CD14-positive monocyte (primary cell): ENCODE measurements at regions not wholly inside any gene's neighbourhood (a gene's known extent, or its start where the extent isn't known, plus 50 kb on each side); places are given as distances from the start of the nearest gene placed in this dataset.

Experiments
- DNase-seq, 3 donors: peaks; one replicate each; pipeline ENCODE4 v3.0.0-alpha.2; 2011 to 2022
- H2AFZ ChIP-seq: 2 replicates; pipeline ENCODE4 v1.6.0; 2012; ENCODE audit warnings: mild to moderate bottlenecking, low read depth, low read length, inconsistent platforms; ENCODE audit not compliant: insufficient read depth, poor library complexity, severe bottlenecking
- H3K27ac ChIP-seq, 2 donors: 1 replicate in 1 of 2; 2 replicates in 1 of 2; pipeline ENCODE4 v1.5.1; 2012 to 2013; ENCODE audit warnings: low read length in 2 of 2, control low read depth in 1 of 2, inconsistent platforms in 1 of 2, low read depth in 1 of 2, mild to moderate bottlenecking in 1 of 2
- H3K27me3 ChIP-seq, 2 donors: one replicate each; pipeline versions ENCODE4 v1.6.0 to v1.6.1; 2011 to 2013; ENCODE audit warnings: low read length in 2 of 2; ENCODE audit not compliant: control insufficient read depth in 2 of 2, insufficient read depth in 2 of 2
- H3K36me3 ChIP-seq, 2 donors: replicated peaks in 1 of 2; 1 replicate in 1 of 2; 2 replicates in 1 of 2; pipeline versions ENCODE4 v1.5.1 to v1.6.1; 2012 to 2013; ENCODE audit warnings: low read length in 2 of 2, control low read depth in 1 of 2, inconsistent platforms in 1 of 2, mild to moderate bottlenecking in 1 of 2; ENCODE audit not compliant: insufficient read depth in 2 of 2, control insufficient read depth in 1 of 2
- H3K4me1 ChIP-seq, 2 donors: 1 replicate in 1 of 2; 2 replicates in 1 of 2; pipeline versions ENCODE4 v1.5.1 to v1.6.1; 2012 to 2013; ENCODE audit warnings: low read length in 2 of 2, control low read depth in 1 of 2, inconsistent platforms in 1 of 2, mild to moderate bottlenecking in 1 of 2, moderate library complexity in 1 of 2; ENCODE audit not compliant: insufficient read depth in 2 of 2, control insufficient read depth in 1 of 2
- H3K4me2 ChIP-seq: replicated peaks from 2 replicates; pipeline ENCODE3; 2012; ENCODE audit warnings: low read length, moderate library complexity, mild to moderate bottlenecking; ENCODE audit not compliant: poor library complexity, severe bottlenecking; ENCODE audit errors: extremely low read depth
- H3K4me3 ChIP-seq, 3 experiments: fragments of 200-600 bp in 1 of 3; sonication (generic) in 1 of 3; replicated peaks in 1 of 3; 1 replicate in 2 of 3; 2 replicates in 1 of 3; pipeline ENCODE4 v1.5.1; 2011 to 2013; ENCODE audit warnings: low read length in 3 of 3, mild to moderate bottlenecking in 3 of 3, control low read depth in 2 of 3, low read depth in 2 of 3, inconsistent platforms in 1 of 3, moderate library complexity in 1 of 3
- H3K79me2 ChIP-seq: 2 replicates; pipeline ENCODE4 v1.6.0; 2012; ENCODE audit warnings: mild to moderate bottlenecking, control low read depth, inconsistent platforms, low read length, moderate library complexity; ENCODE audit not compliant: insufficient read depth
- H3K9ac ChIP-seq: 2 replicates; pipeline ENCODE4 v1.6.0; 2017; ENCODE audit warnings: low read length, mild to moderate bottlenecking; ENCODE audit not compliant: insufficient read depth, poor library complexity, severe bottlenecking
- H3K9me3 ChIP-seq, 2 donors: replicated peaks in 1 of 2; 1 replicate in 1 of 2; 2 replicates in 1 of 2; pipeline versions ENCODE4 v1.5.1 to v1.6.1; 2012 to 2013; ENCODE audit warnings: low read length in 2 of 2, control low read depth in 1 of 2; ENCODE audit not compliant: control insufficient read depth in 1 of 2, insufficient read depth in 1 of 2
- H4K20me1 ChIP-seq: 2 replicates; pipeline ENCODE4 v1.6.0; 2012; ENCODE audit warnings: mild to moderate bottlenecking, low read length, control low read depth, moderate library complexity; ENCODE audit not compliant: insufficient read depth
- H3K27ac Mint-ChIP-seq, 7 donors: one replicate each; pipeline ENCODE4 v1.8.0; 2020; ENCODE audit warnings: mild to moderate bottlenecking in 7 of 7, mixed read lengths in 7 of 7, moderate library complexity in 6 of 7, inconsistent platforms in 2 of 7
- H3K27me3 Mint-ChIP-seq, 3 donors: one replicate each; pipeline ENCODE4 v1.8.0; 2021 to 2022; ENCODE audit warnings: low read depth in 3 of 3, mild to moderate bottlenecking in 3 of 3, mixed read lengths in 3 of 3, moderate library complexity in 3 of 3, inconsistent platforms in 1 of 3
- H3K36me3 Mint-ChIP-seq, 2 donors: one replicate each; pipeline ENCODE4 v1.8.0; 2020; ENCODE audit warnings: mixed read lengths in 2 of 2, inconsistent platforms in 1 of 2, mild to moderate bottlenecking in 1 of 2
- H3K4me1 Mint-ChIP-seq: one replicate; pipeline ENCODE4 v1.8.0; 2020; ENCODE audit warnings: mild to moderate bottlenecking, mixed read lengths
- H3K4me3 Mint-ChIP-seq, 2 donors: one replicate each; pipeline ENCODE4 v1.8.0; 2020; ENCODE audit warnings: mild to moderate bottlenecking in 2 of 2, mixed read lengths in 2 of 2, moderate library complexity in 1 of 2
- H3K9me3 Mint-ChIP-seq, 7 donors: one replicate each; pipeline ENCODE4 v1.8.0; 2020 to 2022; ENCODE audit warnings: mixed read lengths in 7 of 7, mild to moderate bottlenecking in 6 of 7, moderate library complexity in 6 of 7, inconsistent platforms in 2 of 7
- CTCF ChIP-seq: fragments of 200-600 bp; IDR thresholded peaks from one replicate; pipeline ENCODE4 v1.8.0; 2022; ENCODE audit warnings: antibody characterized with exemption, mild to moderate bottlenecking
- WGBS: methylation state at CpG from one replicate; pipeline ENCODE4 v1.1.5; 2013; ENCODE audit warnings: missing lambda C conversion rate; ENCODE audit not compliant: insufficient coverage; 5-methylcytosine and 5-hydroxymethylcytosine counted together
- intact Hi-C, 2 donors: fragments of 100-400 bp; cut with micrococcal nuclease; formaldehyde crosslinking; loops; one replicate each; pipeline versions ENCODE4 v1.15.0 to v1.15.1; 2023

- no peak overlapping the region for H3K4me3 ChIP-seq
- H3K27ac ChIP-seq = no peak overlapping the region
- no peak for DNase-seq
- H3K9me3 ChIP-seq = no peaks in the 10 kb centered on the region
- Mint-ChIP-seq H3K27me3 (peaks cover 0 to 1% (median 0%) of the 10 kb centered on the region in 3 donors), H3K36me3 (no peaks in the 10 kb centered on the region), H3K4me3 (no peak overlapping the region), H3K27ac (no peak overlapping the region), H3K4me1 (no peaks in the 10 kb centered on the region), H3K9me3 (peaks cover 0 to 3% (median 0%) of the 10 kb centered on the region in 7 donors)
- intact Hi-C loops = no loop called here
- H3K4me1 ChIP-seq = no peaks in the 10 kb centered on the region
- H3K36me3 ChIP-seq = no peaks in the 10 kb centered on the region
- H3K27me3 ChIP-seq = no peaks in the 10 kb centered on the region
- H3K4me2 ChIP-seq = no peak overlapping the region
- TF ChIP-seq CTCF = no peak
- no peak overlapping the region for H3K9ac ChIP-seq
- H3K79me2 ChIP-seq = no peaks in the 10 kb centered on the region
- 83% methylated on average over 2 of the region's 3 CpGs for WGBS
- H4K20me1 ChIP-seq = no peaks in the 10 kb centered on the region
- no peak overlapping the region for H2AFZ ChIP-seq
These were observed 1983.2 kb downstream of the EFNA5 start for GRCh38 chr5:105687493-105687892.

GRCh38 chr5:105685884-105686283 lies 1984.9 kb downstream of the EFNA5 start:
- Histone ChIP-seq H3K4me2 (no peak overlapping the region), H3K27me3 (no peaks in the 10 kb centered on the region), H3K79me2 (no peaks in the 10 kb centered on the region), H3K9me3 (no peaks in the 10 kb centered on the region), H3K27ac (no peak overlapping the region), H3K9ac (no peak overlapping the region), H3K4me1 (no peaks in the 10 kb centered on the region), H3K4me3 (no peak overlapping the region), H2AFZ (no peak overlapping the region), H3K36me3 (no peaks in the 10 kb centered on the region), H4K20me1 (no peaks in the 10 kb centered on the region)
- no peaks in the 10 kb centered on the region for H3K36me3 Mint-ChIP-seq
- 83% methylated on average over 1 of the region's 5 CpGs for WGBS
- no peak for TF ChIP-seq CTCF
- DNase-seq = no peak
- H3K27ac Mint-ChIP-seq = no peak overlapping the region
- H3K27me3 Mint-ChIP-seq = peaks cover 0 to 1% (median 0%) of the 10 kb centered on the region in 3 donors
- peaks cover 0 to 3% (median 0%) of the 10 kb centered on the region in 7 donors for H3K9me3 Mint-ChIP-seq
- intact Hi-C loops = no loop called here
- no peaks in the 10 kb centered on the region for H3K4me1 Mint-ChIP-seq
- no peak overlapping the region for H3K4me3 Mint-ChIP-seq
